HT-29 (cell line): ENCODE measurements at regions not wholly inside any gene's neighbourhood (a gene's known extent, or its start where the extent isn't known, plus 50 kb on each side); places are given as distances from the start of the nearest gene placed in this dataset.

ENCODE experiments used
- DNase-seq: peaks from one replicate; pipeline ENCODE4 v3.0.0-alpha.2; 2015; ENCODE audit warnings: low spot score

DNA sequence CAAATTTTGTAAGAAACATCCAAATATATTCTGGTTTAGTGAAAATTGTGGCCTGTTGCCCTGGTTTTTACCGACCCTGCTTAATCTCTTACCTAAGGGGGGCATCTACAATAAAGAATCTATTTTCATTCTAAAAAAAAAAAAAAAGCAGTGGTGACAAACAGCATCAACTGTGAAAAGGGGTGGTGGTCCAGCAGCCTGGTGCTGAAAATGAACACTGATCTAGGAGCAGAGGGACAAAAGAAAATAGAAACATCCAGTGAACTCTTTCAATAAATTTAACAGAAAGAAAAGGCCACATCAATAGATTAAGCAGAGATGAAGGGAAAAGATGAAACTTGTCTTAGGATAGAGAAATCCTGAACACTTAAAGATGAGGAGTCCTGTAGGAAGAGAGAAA lies 348.7 kb upstream of the GRAMD2B start:
- no peak for DNase-seq

DNA sequence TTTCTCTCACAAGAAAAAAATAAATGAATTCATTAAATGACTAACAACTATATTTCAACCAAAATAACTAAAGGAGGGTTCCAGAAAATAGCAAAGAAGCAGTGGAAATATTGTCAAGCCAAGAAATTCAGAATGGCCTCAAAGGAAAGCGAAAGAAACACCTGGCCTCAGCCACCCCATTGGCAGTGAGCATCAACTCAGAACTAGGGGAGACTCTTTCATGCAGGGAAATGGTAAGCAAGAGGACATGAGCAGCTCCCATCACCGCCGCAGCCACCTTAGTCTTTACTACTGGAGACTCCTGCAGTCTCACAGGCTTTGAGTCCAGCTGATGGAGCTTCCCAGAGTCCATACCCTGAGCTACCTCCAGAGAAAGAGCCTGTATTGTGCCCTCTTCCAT lies 343.9 kb upstream of the GRAMD2B start:
- DNase-seq = no peak

- DNase-seq = no peak
These were observed 342.0 kb upstream of the GRAMD2B start for GRCh38 chr5:126081209-126081608.

- DNase-seq = no peak
These were observed 330.2 kb upstream of the GRAMD2B start for GRCh38 chr5:126093041-126093440.

DNA sequence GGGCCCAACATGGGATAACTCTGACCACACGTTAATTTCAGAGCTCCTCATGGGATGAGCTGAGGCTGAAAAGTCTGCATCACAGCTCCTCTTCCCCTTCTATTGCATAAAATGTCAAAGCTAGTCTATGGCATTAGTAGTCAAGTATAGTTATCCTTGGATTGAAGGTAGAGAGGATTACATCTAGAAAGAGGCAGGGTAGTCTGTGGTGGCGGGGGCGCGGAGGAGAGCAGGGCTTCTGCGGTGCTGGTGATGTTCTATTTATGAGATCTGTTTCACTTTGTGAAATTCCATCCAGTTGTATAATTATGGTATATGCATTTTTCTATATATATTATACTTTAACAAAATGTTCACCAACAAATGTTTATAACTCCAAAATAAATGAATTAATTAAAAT lies 329.5 kb upstream of the GRAMD2B start:
- no peak for DNase-seq

DNA sequence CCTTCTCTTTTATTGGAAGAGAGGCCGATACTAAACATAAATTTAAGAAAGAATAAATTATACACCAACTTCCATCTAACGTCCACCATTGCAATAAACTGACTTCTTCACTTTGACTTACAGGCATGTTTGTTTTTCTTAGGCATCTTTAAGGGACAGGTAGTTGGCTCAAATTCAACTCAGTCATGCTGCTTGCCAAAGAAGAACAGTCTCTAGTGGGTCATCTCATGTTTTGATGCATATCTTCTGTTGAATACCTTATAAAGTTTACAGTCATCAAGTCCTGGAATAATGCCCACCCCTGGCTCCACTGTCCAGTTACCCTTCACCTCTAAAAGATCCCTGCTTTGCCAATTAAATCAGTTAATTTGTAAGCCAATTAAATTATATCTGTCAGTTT lies 328.2 kb upstream of the GRAMD2B start:
- no peak for DNase-seq

DNA sequence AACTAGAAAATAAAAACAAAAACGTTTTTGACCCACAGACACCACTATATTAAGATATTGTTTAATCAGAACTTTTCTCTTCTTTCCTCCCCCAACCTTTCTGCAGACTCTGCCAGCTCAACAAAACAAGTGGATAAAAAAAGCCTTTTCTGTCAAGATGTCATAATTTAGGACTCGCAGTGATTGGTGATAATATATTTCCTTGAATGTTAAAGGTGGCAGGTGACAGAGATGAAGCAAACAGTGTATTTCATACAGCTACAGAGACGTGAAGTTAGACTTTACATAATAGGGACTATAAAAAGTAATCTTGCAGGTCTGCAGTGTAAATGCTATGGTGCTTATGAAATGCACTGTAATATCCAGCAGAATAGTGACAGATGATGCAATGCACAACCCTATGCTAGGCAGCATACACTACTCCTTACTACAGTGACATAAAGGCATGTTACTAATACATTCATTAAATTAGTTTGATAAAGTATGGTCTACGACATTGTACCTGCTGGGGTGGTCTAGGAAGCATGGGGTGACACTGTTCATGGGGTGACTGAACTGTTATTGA lies 326.7 kb upstream of the GRAMD2B start:
- DNase-seq = no peak

DNA sequence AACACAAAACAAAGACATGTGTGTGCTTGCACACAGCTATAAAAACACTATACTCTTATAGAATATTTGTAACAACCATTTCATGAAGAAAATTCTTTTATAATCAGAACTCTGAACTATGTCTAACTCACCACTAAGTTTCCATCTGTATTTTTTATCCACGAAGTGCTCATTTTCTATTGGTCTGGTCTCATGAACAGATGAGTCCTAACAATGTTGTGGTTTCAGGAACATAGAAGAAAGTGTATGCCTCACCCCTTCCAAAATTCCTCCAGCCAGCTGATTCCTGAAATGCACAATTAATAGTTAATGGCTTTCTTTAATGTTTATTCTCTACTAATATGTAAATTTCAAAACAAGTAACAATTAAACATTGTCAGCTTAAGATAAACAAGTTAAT lies 325.3 kb upstream of the GRAMD2B start:
- no peak for DNase-seq

- no peak for DNase-seq
These were observed 324.7 kb upstream of the GRAMD2B start for GRCh38 chr5:126098330-126099017.

- DNase-seq = no peak
These were observed 324.1 kb upstream of the GRAMD2B start for GRCh38 chr5:126099077-126099476.

DNA sequence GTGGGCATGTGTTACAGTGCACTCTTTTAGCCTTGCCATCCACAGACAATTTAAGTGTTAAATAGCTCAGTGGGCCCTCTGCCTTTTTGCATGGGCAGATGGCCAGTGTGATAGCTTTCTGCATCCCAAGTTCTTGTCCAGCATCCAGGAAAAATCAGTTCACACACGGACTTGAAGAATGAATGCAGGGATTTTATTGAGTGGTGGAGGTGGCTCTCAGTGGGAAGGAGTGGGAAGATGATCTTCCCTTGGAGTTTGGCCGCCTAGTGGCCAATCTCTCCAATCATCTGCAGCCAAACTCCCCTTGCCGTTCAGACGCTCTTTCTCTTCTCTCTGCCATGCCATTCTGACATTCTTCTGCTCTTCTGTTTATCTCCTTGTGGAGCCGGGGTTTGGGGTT lies 322.4 kb upstream of the GRAMD2B start:
- peak; percentile 30 for DNase-seq

DNA sequence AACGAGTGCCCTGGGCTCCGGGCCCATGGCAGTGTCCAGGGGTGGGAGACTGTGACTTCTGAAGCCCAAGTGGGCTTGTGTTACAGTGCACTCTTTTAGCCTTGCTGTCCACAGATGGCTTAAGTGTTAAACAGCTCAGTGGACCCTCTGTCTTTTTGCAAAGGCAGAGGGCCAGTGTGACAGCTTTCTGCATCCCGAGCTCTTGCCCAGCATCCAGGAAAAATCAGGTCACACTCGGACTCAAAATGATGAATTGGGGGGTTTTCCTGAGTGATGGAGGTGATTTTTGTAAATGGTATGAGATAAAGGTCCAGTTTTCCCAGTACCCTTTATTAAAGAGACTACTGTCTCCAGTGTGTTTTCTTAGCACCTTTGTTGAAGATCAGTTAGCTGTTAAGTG lies 321.3 kb upstream of the GRAMD2B start:
- no peak for DNase-seq

GRCh38 chr5:126103050-126103449 lies 320.2 kb upstream of the GRAMD2B start:
- DNase-seq = no peak

GRCh38 chr5:126103868-126104267 lies 319.3 kb upstream of the GRAMD2B start:
- no peak for DNase-seq

DNA sequence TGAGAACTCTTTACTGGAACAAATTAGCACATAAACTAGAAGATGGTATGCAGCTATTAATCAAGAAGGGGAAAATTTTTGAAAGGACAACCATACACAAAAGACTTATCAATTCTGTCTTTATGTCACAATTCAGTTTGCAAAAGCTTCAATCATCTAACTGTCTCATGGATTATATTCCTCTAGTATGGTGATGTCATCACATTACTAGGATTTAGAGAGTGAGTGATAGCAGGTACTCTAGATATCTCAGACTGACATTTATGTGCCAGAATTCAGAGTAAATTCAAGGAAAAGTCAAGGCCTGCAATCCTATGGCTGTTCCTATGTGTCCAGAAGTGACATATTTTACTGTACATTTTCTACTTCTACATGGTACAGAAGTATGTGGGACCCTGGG lies 318.9 kb upstream of the GRAMD2B start:
- no peak for DNase-seq

DNA sequence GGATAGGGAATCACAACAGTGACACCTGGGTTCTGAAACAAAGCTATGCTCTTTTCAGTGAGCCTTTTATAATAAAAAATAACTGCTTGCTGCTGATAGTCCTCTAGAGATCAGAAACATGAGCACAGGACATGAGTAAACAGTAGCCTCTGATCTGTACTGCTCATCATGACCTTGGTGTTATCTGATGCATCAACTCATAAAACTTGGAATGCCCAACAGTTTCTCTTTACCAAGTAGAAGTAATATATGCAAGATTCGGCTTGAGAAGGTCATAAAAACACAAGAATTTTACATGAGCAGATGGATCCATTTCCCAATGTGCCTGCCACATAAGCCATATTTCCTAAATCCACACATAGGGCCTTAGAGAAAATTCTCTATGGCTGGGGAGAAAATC lies 318.3 kb upstream of the GRAMD2B start:
- DNase-seq = no peak

- no peak for DNase-seq
These were observed 317.2 kb upstream of the GRAMD2B start for GRCh38 chr5:126106029-126106428.

DNA sequence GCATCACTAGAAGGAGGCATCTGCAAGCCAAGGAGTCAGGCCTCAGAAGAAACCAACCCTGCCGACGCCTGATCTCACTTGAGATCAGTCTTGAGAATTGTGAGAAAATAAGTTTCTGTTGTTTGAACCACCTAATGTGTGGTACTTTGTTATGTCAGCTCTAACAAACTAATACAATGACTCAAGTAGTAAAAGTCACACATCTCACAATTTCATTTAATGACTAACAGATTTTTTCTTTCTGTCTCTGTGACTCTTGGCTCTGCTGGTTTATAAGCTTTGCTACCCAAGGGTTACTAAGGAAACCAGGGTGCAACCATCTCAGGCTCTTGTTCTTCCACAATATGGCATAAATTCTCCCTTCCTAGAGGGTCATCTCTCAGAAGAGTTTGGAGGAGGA lies 315.8 kb upstream of the GRAMD2B start:
- no peak for DNase-seq

DNA sequence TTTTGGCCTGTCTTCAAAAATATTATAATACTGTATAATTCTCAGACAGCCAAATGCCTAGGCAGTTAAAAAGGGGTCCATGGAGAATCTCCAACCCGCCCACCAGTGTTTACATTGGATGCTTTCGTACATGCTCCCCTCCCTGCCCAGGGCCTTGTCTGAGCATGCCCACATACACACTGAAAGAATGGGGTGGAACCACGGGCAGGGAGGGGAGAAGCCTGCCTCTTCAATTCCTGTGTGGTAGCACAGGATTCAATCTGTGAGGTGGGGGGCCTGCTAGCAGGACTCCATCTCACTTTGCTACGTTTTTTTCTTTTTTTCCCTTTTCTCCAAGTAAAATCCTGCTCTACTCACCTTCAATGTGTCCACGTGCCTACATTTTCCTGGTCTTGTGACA lies 314.7 kb upstream of the GRAMD2B start:
- no peak for DNase-seq

- no peak for DNase-seq
These were observed 308.1 kb upstream of the GRAMD2B start for GRCh38 chr5:126115059-126115629.

DNA sequence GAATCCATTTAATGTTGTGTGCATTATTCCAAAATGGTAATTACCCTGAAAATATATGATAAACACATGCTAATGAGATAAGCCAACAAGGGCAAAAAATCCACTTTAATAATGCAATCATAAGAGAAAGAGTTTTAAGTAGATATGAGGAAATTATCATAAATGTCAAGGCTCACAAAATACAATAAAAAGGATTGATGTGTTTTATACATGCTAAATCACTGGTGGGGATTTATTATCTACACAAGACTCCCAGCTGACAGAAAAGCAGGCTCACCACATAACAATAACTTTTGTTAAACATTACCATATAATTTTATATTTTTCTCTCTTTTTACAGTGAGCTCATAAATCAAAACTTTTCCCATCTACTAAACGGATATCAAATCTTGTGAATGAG lies 306.2 kb upstream of the GRAMD2B start:
- no peak for DNase-seq

DNA sequence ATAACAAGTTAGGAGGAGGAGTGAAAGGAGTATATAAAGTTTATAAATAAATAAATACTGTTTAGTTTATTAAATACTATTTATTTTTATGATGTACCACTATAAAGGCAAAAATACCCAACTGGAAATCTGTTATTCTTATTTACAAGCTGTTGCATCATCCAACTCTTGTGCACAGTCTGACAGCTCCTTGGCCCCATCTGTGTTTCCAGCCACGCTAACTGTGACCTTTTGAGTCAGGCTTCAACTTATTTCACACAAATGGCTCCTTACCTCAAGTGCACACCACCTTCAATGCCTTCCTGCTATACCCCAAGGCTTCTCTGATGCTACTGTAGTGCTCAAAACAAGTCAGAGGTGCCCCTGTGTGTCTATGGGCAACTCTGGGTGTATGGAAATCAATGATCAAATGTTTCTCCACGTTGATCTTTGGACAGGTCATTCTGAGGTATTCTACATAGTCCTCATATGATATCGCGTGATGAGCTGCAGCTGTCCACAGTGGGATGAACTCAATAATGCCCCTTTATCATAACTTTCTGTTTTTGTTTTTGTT lies 303.2 kb upstream of the GRAMD2B start:
- DNase-seq = no peak

DNA sequence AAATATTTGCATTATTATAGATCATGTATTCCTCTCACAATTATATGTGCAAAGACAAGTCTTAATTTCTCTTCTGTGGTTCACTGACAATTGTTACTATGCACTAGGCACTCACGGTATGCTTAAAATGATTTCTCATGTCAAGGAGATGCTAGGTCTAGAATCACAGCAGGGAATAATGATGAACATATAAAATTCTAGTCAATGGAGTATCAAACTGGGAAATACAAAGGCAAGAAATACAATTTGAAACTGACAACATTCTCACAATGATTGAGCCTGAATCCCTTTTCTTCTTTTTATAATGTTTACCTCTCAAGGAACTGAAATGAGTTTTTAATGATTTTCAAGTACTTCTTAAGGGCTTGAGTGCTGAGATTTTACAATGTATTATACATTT lies 302.3 kb upstream of the GRAMD2B start:
- DNase-seq = no peak
